HPDE6-E6E7 (cell line): ENCODE measurements at regions not wholly inside any gene's neighbourhood (a gene's known extent, or its start where the extent isn't known, plus 50 kb on each side); places are given as distances from the start of the nearest gene placed in this dataset.
A peak's percentile ranks its signal among the peaks of the same experiment; 100 is the strongest.

Experiments used
- DNase-seq: peaks from one replicate; pipeline ENCODE4 v3.0.0; 2011; ENCODE audit warnings: missing footprints; ENCODE audit errors: extremely low spot score

- no peak for DNase-seq
These were observed 71.9 kb upstream of the CXADR start for GRCh38 chr21:17440969-17441368.

GRCh38 chr21:17441370-17441769 is 71.5 kb upstream of the CXADR start:
- no peak for DNase-seq

- no peak for DNase-seq
These were observed 70.7 kb upstream of the CXADR start for GRCh38 chr21:17442165-17442564.

GRCh38 chr21:17444828-17445227 is 68.0 kb upstream of the CXADR start:
- no peak for DNase-seq

- DNase-seq: no peak
These were observed 66.1 kb upstream of the CXADR start for GRCh38 chr21:17446737-17447136.

- no peak for DNase-seq
These were observed 63.1 kb upstream of the CXADR start for GRCh38 chr21:17449701-17450100.

GRCh38 chr21:17451364-17451891 is 61.4 kb upstream of the CXADR start:
- DNase-seq: peak; percentile 49

GRCh38 chr21:17454315-17455027 is 58.4 kb upstream of the CXADR start:
- DNase-seq: peak; percentile 54

- no peak for DNase-seq
These were observed 57.9 kb upstream of the CXADR start for GRCh38 chr21:17455028-17455353.

GRCh38 chr21:17455451-17455850 is 57.4 kb upstream of the CXADR start:
- no peak for DNase-seq

- no peak for DNase-seq
These were observed 54.6 kb upstream of the CXADR start for GRCh38 chr21:17458279-17458678.

- DNase-seq: no peak
These were observed 52.7 kb upstream of the CXADR start for GRCh38 chr21:17460094-17460493.

- DNase-seq: no peak
These were observed 51.8 kb upstream of the CXADR start for GRCh38 chr21:17461014-17461413.

- no peak for DNase-seq
These were observed 51.3 kb upstream of the CXADR start for GRCh38 chr21:17461582-17461981.

GRCh38 chr21:17462276-17462981 is 50.4 kb upstream of the CXADR start:
- DNase-seq: no peak
